GM04504 (cell line): ENCODE measurements at regions not wholly inside any gene's neighbourhood (a gene's known extent, or its start where the extent isn't known, plus 50 kb on each side); places are given as distances from the start of the nearest gene placed in this dataset.

Experiments used
- DNase-seq: peaks from one replicate; pipeline ENCODE4 v3.0.0-alpha.2; 2012; ENCODE audit warnings: low read depth

- no peak for DNase-seq
Measured at GRCh38 chr6:16078064-16078463, 50.8 kb upstream of the MYLIP start.

DNA sequence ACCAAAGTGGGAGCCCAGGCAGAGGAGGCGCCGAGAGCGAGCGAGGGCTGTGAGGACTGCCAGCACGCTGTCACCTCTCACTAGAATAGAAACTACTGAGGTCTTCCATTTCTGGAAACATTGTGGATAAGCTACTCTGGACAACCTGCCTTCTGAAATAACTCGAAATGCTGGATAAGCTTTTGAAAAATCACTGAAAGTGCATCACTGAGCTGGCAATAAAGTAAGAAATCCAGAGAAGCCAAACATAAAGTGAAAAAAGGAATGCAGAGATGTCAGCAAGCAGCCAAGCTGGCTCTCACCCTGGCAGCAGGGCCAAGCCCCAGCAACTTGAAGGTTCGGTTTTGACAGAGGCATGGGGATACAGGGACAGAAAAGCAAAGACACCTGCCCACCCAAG, 59.2 kb upstream of the MYLIP start:
- no peak for DNase-seq

GRCh38 chr6:16069222-16069621, 59.7 kb upstream of the MYLIP start:
- DNase-seq: no peak

DNA sequence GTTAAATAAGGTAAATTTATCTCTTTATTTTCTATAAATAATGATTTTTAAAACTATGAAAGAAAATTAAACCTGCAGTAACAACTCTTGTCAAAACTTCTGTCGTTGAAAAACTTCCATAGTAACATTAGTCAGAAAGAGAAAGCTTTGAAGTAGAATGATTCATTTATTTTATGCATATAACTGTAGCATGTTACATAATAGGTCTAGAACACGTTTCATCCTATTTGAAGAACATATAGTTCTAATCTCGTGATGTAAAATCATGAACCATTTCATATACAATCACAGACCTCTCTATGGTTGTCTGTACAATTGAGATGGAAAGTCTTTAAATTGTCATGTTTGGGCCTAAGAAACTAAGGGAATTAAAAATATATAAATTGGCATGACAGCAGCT, 61.3 kb upstream of the MYLIP start:
- no peak for DNase-seq

DNA sequence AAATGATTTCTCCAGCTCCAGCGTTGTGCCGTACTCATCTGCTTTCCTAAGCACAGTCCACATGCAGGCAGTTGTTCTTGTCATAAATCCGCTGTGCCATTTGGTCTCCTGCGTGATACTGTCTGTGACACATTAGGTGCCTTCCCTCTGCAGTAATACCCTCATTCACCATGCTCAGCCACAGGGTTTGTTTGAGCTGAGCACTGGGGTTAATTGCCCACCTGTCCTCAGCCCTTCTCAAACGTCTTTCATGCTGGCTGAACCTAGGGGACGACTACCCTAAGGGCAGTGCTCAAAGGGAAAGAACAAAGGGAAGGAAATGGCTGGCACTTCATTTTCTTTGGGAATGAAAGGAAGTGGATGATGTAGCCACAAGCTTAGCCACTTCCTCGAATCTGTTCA, 64.2 kb upstream of the MYLIP start:
- no peak for DNase-seq

DNA sequence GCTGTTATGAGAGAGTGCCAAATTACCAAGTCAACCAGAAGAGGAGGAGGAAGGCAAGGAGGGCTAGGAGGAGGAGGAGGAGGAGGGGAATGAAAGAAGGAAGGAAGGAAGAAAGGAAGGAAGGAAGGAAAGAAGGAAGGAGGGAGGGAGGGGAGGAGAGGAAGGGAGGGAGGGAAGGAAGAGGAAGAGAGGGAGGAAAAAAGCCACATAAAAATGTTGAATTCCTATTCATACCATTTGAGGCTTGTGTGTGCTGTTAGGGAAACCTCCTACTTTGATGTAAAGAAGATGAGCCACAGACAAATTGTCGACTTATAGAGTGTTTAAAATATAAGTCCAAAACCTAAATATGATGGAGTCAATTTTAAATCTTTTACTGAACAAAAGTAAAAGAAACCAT, 65.3 kb upstream of the MYLIP start:
- DNase-seq: no peak

GRCh38 chr6:16061818-16062217, 67.1 kb upstream of the MYLIP start:
- no peak for DNase-seq

GRCh38 chr6:16060039-16060438, 68.8 kb upstream of the MYLIP start:
- no peak for DNase-seq

- no peak for DNase-seq
Measured at GRCh38 chr6:16059496-16059895, 69.4 kb upstream of the MYLIP start.

GRCh38 chr6:16058929-16059345, 69.9 kb upstream of the MYLIP start:
- DNase-seq: no peak

DNA sequence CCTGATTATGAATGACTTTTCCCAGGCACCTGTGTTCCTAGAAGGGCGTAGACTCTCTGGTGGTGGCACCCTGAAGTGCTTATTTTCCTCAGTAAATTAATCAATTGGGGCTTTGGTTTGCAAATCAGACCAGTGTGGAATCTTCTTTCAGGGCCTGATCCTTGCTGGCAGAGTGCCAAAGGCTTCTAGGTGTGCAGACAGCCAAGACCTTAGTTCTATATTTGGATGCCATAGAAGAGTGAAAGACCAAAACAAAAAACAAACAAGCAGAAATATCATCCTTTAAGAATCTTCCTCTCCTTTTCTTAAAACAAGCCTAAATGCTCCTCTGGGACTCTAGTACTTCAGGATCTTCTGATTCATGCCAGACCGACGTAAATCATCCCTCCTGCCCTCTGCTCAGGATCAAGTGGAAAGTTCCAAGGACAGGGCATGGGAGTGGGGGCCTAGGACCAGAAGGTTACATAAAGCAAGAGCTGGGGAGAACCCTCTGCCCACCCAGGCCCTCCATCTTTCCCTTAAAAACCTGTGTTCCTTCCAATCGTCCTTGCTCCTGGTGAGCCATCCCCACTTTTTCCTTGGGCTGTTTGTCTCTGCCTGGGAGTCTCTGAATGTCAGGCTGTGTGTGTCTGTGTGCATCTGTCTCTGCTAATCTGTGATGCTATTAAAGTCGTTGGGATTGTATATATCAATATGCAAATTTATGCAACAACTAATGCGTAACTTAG, 70.5 kb upstream of the MYLIP start:
- no peak for DNase-seq

GRCh38 chr6:16057446-16057845, 71.4 kb upstream of the MYLIP start:
- no peak for DNase-seq

GRCh38 chr6:16056263-16056870, 72.5 kb upstream of the MYLIP start:
- peak; percentile 10 for DNase-seq

DNA sequence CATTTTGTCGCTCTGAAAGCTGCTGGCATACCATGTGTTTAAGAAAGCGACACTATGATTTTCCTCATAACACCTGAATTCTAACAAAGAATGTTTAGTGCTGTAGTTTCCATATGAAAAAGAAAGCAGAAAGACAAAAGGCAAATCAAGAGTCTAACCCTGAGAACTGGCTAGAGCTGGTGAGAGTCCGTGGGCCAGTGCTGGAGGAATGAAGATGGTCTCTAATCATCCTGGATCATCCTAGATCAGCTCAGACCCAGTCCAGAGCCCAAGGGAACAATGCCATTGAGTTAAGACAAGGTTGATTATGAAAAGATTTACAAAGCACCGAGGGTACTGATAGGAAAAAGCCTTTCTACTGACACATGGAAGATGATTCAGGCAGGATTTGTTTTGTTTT, 73.0 kb upstream of the MYLIP start:
- no peak for DNase-seq

- no peak for DNase-seq
Measured at GRCh38 chr6:16049168-16049567, 79.7 kb upstream of the MYLIP start.

DNA sequence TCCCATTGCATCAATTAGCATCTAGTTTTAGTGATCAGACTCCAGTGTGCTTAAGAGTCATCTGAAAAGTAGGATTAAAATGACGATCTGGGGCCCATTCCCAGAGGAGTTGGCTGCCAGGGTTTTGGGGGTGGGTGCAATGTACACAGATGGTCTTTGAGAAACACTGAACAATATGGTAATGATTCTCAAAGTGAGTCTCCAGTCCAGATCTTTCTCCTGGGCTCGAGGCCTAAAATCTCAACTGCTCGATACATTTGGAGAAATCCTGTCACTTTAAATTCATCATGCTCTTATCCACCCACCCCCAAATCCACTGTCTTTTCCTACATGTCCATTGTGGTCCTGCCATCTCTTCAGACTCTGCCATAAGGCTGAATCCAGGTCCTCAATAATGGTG, 80.7 kb upstream of the MYLIP start:
- DNase-seq: no peak

- DNase-seq: no peak
Measured at GRCh38 chr6:16047435-16047990, 81.4 kb upstream of the MYLIP start.

DNA sequence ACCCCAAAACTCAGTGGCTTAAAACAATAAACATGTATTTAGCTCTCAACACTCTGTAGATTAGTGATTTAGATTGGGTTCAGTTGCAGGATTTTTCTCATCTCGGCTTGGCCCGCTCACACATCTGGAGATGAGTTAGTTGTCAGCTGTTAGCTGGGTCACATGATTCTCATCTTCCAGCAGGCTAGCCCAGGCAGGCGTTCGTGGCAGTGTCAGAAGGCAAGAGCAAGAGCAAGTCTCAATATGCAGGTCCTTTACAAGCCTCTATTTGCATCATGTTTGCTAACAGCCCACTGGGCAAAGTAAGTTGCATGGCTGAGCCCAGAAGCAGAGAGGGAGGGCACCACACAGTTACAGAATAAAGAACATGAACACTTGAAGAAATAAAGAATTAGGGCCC, 83.6 kb upstream of the MYLIP start:
- DNase-seq: no peak

- no peak for DNase-seq
Measured at GRCh38 chr6:16044211-16044643, 84.7 kb upstream of the MYLIP start.

GRCh38 chr6:16043171-16044135, 85.4 kb upstream of the MYLIP start:
- DNase-seq: no peak

DNA sequence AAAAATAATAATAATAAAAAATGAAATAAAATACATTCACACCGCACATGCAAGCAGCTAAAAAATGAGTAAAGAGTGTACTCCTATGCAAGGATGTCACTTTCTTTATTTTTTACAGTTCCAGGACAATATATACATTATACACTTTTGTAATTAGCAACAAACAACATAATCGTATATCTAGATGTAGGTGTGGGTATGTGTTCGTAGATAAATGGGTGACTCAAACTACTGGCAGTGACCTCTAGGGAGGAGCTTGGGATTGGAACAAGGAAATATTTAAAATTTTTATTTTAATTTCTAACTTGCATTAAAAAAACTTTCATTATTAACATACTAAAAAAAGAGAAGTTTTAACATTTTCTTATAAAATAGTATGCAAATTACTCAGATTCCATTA, 86.1 kb upstream of the MYLIP start:
- no peak for DNase-seq

DNA sequence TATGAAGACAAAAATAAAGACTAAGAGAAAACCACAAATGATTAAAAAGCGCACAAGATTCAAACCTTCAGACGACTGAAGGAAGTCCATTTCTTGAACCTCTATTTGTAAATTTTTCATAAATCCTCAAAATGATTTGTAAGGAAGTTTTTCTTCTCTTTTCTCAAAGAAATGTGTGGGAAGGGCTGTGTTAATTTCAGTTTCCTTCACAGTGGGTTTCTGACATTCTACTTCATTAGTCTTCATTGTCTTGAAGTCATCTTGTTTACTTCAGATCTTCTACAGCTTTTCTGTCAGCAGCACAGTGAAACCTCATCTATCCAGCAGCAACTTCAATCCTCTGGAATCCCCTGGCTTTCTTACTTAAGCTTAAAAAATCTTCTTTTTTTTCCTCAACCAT, 87.6 kb upstream of the MYLIP start:
- no peak for DNase-seq

DNA sequence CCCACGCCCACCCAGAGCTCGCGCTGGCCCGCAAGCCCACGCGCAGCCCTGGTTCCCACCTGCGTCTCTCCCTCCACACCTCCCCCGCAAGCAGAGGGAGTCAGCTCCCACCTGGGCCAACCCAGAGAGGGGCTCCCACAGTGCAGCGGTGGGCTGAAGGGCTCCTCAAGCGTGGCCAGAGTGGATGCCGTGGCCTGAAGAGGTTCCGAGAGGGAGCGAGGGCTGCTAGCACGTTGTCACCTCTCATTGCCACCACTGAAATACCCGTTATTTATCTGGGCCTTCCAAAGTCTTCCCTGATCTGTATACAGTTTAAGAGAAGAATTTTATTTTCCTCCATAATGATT, 88.3 kb upstream of the MYLIP start:
- DNase-seq: no peak
